DOHH2 (cell line): ENCODE measurements at regions not wholly inside any gene's neighbourhood (a gene's known extent, or its start where the extent isn't known, plus 50 kb on each side); places are given as distances from the start of the nearest gene placed in this dataset.

ENCODE experiments used
- H3F3A ChIP-seq: fragments of 200-600 bp; sonication (generic), shearing (Covaris generic); 2 replicates; pipeline ENCODE4 v1.6.0; 2016; ENCODE audit warnings: antibody characterized with exemption, mild to moderate bottlenecking; ENCODE audit not compliant: control insufficient read depth, insufficient read depth
- H3K27ac ChIP-seq: fragments of 200-600 bp; sonication (generic); 2 replicates; pipeline ENCODE4 v1.5.1; 2014; ENCODE audit warnings: low read depth, mild to moderate bottlenecking, low read length, moderate library complexity
- H3K27me3 ChIP-seq: fragments of 200-600 bp; sonication (generic); 2 replicates; pipeline ENCODE4 v1.6.1; 2014; ENCODE audit warnings: mild to moderate bottlenecking, low read length, mixed read lengths; ENCODE audit not compliant: control insufficient read depth
- H3K36me3 ChIP-seq: fragments of 200-600 bp; sonication (generic); 2 replicates; pipeline ENCODE4 v1.6.1; 2014; ENCODE audit warnings: mild to moderate bottlenecking, low read length, moderate library complexity, mixed read lengths; ENCODE audit not compliant: control insufficient read depth
- H3K4me1 ChIP-seq: fragments of 200-600 bp; sonication (generic); 2 replicates; pipeline ENCODE4 v1.6.1; 2014; ENCODE audit warnings: mild to moderate bottlenecking, low read length, mixed read lengths; ENCODE audit not compliant: control insufficient read depth
- H3K4me2 ChIP-seq: fragments of 200-600 bp; sonication (generic); 2 replicates; pipeline ENCODE4 v1.6.0; 2014; ENCODE audit warnings: mild to moderate bottlenecking, low read length, moderate library complexity
- H3K4me3 ChIP-seq: fragments of 200-600 bp; sonication (generic); 2 replicates; pipeline ENCODE4 v1.5.1; 2014; ENCODE audit warnings: mild to moderate bottlenecking, low read length, mixed read lengths
- H3K79me2 ChIP-seq: fragments of 200-600 bp; sonication (generic); 2 replicates; pipeline ENCODE4 v1.6.1; 2014; ENCODE audit warnings: mild to moderate bottlenecking, low read length, mixed read lengths; ENCODE audit not compliant: control insufficient read depth
- H3K9me2 ChIP-seq: fragments of 200-600 bp; sonication (generic); replicated peaks from 2 replicates; pipeline ENCODE4 v1.6.1; 2014; ENCODE audit warnings: mild to moderate bottlenecking, low read length, mixed read lengths; ENCODE audit not compliant: control insufficient read depth
- H3K9me3 ChIP-seq: fragments of 200-600 bp; sonication (generic); 2 replicates; pipeline ENCODE4 v1.6.1; 2014; ENCODE audit warnings: antibody characterized with exemption, low read length, mixed read lengths; ENCODE audit not compliant: control insufficient read depth, insufficient read depth
- H4K20me1 ChIP-seq: fragments of 200-600 bp; sonication (generic); 2 replicates; pipeline ENCODE4 v1.6.0; 2014; ENCODE audit warnings: low read depth, mild to moderate bottlenecking, antibody characterized with exemption, low read length, moderate library complexity; ENCODE audit not compliant: control insufficient read depth, insufficient read depth
- EZH2phosphoT487 ChIP-seq: fragments of 200-600 bp; sonication (generic); IDR thresholded peaks from 2 replicates; pipeline ENCODE4 v1.6.1; 2017; ENCODE audit warnings: borderline replicate concordance, mild to moderate bottlenecking, antibody characterized with exemption, low read length, moderate library complexity, mixed read lengths
- TF ChIP-seq, protein P1 (sequence below): fragments of 200-600 bp; sonication (generic); IDR thresholded peaks from one replicate; pipeline ENCODE4 v1.5.1; 2014; ENCODE audit warnings: antibody characterized with exemption, mild to moderate bottlenecking, low read depth, low read length; ENCODE audit not compliant: poor library complexity, severe bottlenecking

DNA sequence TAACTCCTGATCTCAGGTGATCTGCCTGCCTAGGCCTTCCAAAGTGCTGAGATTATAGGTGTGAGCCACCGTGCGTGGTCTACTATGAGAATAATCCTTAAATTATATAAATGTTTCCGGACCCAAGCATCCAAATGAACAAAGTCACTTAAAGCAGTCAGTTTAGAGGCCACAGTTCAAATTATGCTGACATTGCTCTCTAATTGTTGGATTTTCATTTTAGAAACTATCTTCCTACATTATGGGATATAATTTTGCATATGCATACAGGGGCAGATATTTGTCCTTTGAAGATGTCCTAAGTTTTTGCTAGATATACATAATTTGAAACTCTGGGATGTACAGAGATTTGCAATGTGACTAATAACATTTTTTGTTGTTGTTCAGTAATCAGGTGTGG lies 390.1 kb downstream of the RND3 start:
- H3K4me2 ChIP-seq: no peak overlapping the region
- H3K27ac ChIP-seq: no peak overlapping the region
- no peaks in the 10 kb centered on the region for H4K20me1 ChIP-seq
- H3K9me3 ChIP-seq: no peaks in the 10 kb centered on the region
- no peaks in the 10 kb centered on the region for H3K79me2 ChIP-seq
- H3K9me2 ChIP-seq: no peaks in the 10 kb centered on the region
- H3F3A ChIP-seq: no peaks in the 10 kb centered on the region
- H3K4me3 ChIP-seq: no peak overlapping the region
- no peaks in the 10 kb centered on the region for H3K4me1 ChIP-seq
- TF ChIP-seq, protein P1, sequence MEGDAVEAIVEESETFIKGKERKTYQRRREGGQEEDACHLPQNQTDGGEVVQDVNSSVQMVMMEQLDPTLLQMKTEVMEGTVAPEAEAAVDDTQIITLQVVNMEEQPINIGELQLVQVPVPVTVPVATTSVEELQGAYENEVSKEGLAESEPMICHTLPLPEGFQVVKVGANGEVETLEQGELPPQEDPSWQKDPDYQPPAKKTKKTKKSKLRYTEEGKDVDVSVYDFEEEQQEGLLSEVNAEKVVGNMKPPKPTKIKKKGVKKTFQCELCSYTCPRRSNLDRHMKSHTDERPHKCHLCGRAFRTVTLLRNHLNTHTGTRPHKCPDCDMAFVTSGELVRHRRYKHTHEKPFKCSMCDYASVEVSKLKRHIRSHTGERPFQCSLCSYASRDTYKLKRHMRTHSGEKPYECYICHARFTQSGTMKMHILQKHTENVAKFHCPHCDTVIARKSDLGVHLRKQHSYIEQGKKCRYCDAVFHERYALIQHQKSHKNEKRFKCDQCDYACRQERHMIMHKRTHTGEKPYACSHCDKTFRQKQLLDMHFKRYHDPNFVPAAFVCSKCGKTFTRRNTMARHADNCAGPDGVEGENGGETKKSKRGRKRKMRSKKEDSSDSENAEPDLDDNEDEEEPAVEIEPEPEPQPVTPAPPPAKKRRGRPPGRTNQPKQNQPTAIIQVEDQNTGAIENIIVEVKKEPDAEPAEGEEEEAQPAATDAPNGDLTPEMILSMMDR: no peak
- no peak for TF ChIP-seq EZH2phosphoT487
- H3K36me3 ChIP-seq: no peaks in the 10 kb centered on the region
- no peaks in the 10 kb centered on the region for H3K27me3 ChIP-seq

DNA sequence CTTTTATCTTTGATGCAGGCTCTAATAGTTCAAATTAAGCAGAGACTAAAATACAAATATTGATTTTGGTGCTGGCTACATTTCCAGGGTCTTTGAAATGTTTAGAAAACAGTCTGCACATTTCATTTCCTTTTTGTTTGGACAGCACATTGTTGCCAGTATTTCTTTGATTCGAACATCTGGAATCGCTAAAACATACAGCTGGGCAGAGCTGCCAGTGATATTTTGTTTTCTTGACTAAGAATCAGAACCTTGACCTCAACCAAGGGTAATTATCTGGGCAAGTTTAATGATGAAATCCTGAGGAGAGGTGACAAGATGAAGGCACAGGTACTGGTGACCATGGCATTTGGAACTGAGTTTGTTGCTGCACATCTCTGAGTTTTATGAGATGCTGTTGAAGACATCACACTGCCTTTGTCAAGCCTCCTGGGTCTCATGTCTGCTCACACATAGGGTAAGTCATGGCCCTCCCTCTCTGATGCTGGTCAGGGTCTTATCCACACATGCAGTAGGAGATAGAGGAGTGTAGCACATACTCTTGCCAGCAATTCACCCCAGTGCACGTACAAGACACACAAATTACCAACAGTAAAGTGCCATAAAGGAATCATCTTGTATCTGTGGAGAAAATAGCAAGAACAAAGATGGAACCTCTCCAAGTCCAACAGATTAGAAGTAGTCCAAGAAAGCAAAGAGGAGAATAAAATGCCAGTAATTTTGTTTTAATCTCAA lies 391.9 kb downstream of the RND3 start:
- H3K27ac ChIP-seq: no peak overlapping the region
- no peaks in the 10 kb centered on the region for H3K27me3 ChIP-seq
- no peaks in the 10 kb centered on the region for H3K79me2 ChIP-seq
- H3K9me3 ChIP-seq: no peaks in the 10 kb centered on the region
- H4K20me1 ChIP-seq: no peaks in the 10 kb centered on the region
- H3K9me2 ChIP-seq: no peaks in the 10 kb centered on the region
- no peaks in the 10 kb centered on the region for H3F3A ChIP-seq
- H3K4me1 ChIP-seq: no peaks in the 10 kb centered on the region
- TF ChIP-seq EZH2phosphoT487: no peak
- TF ChIP-seq, protein P1: no peak
- no peak overlapping the region for H3K4me2 ChIP-seq
- no peaks in the 10 kb centered on the region for H3K36me3 ChIP-seq
- H3K4me3 ChIP-seq: no peak overlapping the region

DNA sequence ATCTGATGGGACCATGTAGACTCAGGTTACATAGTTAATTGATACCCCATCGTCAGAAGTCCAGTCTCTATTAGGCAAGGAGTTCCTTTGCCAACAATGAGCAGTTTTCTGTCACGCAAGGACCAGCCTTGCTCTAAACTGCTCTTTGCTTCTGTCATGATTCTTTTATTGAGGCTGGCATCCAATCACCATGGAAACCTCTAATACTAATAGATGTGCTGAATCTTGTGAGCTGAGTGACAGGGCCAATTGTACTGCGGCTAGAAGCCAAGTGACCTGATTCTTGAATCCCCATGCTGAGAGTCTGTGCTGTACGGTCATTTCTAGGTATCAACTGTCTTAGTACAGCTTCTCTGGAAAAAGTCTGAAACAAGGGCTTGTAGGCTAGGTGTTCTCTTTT lies 395.6 kb downstream of the RND3 start:
- H3F3A ChIP-seq: no peaks in the 10 kb centered on the region
- no peaks in the 10 kb centered on the region for H3K36me3 ChIP-seq
- H3K79me2 ChIP-seq: no peaks in the 10 kb centered on the region
- no peaks in the 10 kb centered on the region for H4K20me1 ChIP-seq
- H3K27me3 ChIP-seq: no peaks in the 10 kb centered on the region
- no peak overlapping the region for H3K4me2 ChIP-seq
- TF ChIP-seq, protein P1: no peak
- no peak for TF ChIP-seq EZH2phosphoT487
- no peaks in the 10 kb centered on the region for H3K4me1 ChIP-seq
- H3K27ac ChIP-seq: no peak overlapping the region
- no peak overlapping the region for H3K4me3 ChIP-seq
- no peaks in the 10 kb centered on the region for H3K9me2 ChIP-seq
- no peaks in the 10 kb centered on the region for H3K9me3 ChIP-seq
